ENCODE measurements at regions not wholly inside any gene's neighbourhood (a gene's known extent, or its start where the extent isn't known, plus 50 kb on each side); places are given as distances from the start of the nearest gene placed in this dataset.

DNA sequence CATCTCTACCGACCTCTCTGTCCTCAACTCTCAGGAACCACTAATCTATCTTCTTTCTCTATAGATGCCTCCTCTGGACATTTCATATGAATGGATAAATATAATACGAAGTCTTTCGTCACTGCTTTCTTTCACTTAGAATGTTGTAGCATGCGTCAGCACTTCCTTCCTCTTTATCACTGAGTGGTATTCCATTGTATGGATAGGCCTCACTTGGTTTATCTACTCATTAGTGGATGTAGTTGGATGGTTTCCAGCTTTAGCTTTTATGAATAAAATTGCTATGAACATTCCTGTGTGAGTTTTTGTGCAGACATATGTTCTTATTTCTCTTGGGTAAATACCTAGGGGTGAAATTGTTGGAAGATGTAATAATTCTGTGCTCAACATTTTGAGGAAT is 528.2 kb upstream of the FAT1 start:
- no peak for DNase-seq (ENCODE audit: low spot score)

- DNase-seq (ENCODE audit: low spot score): no peak
Measured at GRCh38 chr4:187256897-187257296, 533.2 kb upstream of the FAT1 start.

GRCh38 chr4:187258651-187259401 is 535.2 kb upstream of the FAT1 start:
- DNase-seq (ENCODE audit: low spot score): no peak

- DNase-seq (ENCODE audit: low spot score): no peak
Measured at GRCh38 chr4:187268940-187269339, 545.3 kb upstream of the FAT1 start.

- no peak for DNase-seq (ENCODE audit: low spot score)
Measured at GRCh38 chr4:187270154-187270553, 546.5 kb upstream of the FAT1 start.

- no peak for DNase-seq (ENCODE audit: low spot score)
Measured at GRCh38 chr4:187271848-187272247, 548.2 kb upstream of the FAT1 start.

DNA sequence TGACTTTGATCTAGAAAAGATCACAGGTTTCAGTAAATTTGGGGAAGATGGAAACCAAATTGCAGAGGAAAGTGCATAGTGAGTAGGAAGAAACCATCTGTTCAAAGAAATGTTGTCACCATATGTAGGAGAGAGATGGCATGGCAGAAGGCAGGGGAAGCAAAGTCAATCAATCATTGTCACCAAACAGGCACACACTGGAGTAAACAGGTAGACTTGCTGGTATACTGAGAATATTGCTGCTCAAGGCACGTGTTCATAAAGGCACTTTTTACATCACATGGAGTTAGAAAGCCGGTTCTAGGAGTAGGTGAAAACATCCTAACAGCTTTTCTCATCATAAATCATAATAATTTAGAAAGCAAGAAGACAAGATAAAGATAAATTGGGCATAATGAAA is 550.5 kb upstream of the FAT1 start:
- no peak for DNase-seq (ENCODE audit: low spot score)

DNA sequence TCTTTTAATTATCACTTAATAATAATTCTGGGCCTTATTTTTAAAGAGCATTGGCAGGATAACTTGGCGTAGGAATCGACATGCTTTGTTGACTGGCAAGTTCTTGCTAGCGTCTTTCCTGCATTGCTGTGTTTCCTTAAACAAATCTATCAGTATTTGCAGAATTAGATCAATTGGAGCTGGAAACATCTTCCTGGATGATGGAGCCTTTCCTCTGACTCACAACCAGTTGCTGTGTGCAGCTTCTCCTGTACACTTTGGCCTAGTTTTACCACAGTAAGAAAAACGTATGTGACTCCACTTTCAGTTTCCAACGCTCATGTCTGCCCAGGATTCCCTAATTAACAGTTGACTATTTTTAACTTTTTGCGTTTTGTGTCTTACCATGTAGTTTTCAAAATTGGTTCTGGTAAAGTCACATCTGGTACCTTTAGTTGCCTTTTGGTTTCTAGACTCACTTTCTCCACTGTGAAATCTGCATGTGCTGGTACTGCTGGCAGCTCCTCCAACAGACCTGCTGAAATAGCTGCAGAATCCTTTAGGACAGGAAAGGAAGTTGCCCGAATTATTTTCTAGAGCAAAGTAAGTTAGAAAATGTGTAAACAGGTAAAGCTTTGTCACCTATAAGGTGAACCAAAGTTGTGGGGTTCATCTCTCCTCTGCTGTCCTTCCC is 553.2 kb upstream of the FAT1 start:
- DNase-seq (ENCODE audit: low spot score): no peak

DNA sequence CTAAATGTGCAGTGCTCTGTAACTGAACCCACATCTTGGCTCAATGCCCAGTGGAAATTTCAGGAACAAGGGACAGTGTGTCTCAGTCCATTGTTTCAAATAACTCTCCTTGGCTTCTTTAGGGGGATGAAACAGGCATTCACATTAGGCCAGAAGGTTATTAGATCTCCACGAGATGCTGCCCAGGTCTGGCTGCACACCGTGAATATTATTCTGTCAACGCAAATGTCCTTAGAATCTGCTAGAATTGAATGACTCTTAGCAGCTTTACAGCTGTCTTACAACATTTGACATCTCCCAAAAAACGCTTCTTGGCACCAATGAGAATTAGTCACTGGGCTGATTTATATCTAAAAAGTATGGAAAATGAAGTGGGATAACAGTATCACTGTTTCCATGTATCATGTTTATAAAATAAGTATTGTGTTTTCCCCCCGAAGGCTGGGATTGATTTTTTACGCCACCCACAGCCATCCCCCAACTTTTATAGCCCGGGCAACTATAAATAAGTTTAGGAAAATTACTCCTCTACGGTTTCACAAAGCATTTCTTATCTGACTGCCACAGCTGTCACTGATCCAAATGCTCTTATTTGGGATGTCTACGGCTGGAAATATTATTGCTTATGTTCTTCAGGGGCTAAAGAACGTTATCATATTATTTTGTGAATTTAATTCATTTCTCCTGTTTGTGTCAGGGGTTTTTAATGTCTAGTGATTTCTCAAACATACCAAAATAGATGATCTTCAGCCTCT is 559.7 kb upstream of the FAT1 start:
- DNase-seq (ENCODE audit: low spot score): no peak

GRCh38 chr4:187286525-187286924 is 562.9 kb upstream of the FAT1 start:
- no peak for DNase-seq (ENCODE audit: low spot score)

GRCh38 chr4:187289371-187289770 is 565.7 kb upstream of the FAT1 start:
- no peak for DNase-seq (ENCODE audit: low spot score)

DNA sequence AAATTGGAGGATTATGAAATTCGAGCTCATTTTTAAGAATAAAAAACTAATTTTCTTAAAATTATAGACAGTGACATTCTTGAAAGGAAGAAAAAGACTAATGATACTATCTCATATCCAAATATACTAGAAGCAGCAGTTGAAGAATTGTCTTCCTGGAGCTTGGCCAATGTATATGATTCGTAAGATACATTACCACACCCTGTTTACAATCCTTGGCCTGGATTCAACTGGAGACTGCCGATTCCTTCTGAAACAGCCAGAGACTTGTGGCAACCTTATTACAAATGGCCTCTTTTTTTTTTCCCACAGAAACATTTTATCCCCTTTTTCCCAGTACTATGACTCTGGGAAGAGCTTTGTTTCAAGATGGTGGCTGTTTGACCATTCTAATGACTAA is 571.2 kb upstream of the FAT1 start:
- no peak for DNase-seq (ENCODE audit: low spot score)

DNA sequence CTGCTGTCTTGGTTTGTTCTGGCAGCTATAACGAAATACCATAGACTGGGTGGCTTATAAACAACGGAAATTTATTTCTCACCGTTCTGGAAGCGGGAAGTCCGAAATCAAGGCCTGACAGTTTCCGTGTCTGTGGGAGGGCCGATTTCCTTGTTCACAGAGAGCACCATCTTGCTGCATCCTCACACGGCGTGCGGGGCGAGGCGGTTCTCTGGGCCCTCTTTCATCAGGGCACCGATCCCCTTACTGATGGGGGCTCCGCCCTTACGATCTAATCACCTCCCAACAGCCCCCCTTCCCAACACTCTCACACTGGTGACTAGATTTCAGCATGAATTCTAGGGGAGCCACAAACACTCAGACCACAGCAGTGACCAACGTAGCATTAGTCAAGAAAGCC is 578.3 kb upstream of the FAT1 start:
- no peak for DNase-seq (ENCODE audit: low spot score)

GRCh38 chr4:187302457-187303150 is 578.9 kb upstream of the FAT1 start:
- no peak for DNase-seq (ENCODE audit: low spot score)

- DNase-seq (ENCODE audit: low spot score): no peak
Measured at GRCh38 chr4:187304133-187304532, 580.5 kb upstream of the FAT1 start.

GRCh38 chr4:187307131-187307530 is 583.5 kb upstream of the FAT1 start:
- no peak for DNase-seq (ENCODE audit: low spot score)

GRCh38 chr4:187309456-187309855 is 585.8 kb upstream of the FAT1 start:
- no peak for DNase-seq (ENCODE audit: low spot score)

DNA sequence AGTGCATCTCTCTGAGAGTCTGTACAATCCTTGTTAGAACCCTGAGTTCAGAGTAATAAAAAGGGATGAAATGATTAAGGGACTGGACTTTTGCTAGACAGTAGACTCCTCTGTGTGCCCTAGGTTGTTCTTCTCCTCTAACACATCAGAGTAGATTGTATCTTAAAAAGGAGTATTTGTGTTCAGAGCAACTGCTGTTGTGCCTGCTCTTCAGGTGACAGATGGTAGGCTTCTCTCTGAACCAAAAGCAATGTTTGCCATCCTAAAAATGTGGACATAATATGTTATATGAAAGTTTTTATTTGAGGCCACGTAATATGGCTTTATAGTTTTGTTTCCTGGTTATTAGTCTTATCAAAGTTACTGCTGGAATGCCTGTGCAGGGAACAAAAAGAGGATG is 588.6 kb upstream of the FAT1 start:
- no peak for DNase-seq (ENCODE audit: low spot score)

DNA sequence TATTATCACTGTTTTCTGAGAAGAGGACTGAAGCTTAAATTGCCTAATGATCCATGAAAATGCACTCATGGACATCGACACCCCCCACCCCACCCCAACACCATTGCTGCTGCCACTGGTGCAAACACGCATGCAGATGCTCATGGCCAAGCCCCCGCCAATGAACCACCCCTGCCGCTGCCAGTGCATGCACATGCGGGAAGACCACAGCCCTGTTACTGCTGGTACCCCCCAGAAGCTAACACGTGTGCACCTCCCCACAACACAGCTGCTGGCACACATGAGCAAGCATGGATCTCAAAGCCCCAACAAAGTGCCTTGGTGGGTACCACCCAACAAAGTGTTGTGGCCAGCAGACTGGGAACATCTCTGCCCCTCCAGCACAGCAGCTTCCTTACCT is 594.1 kb upstream of the FAT1 start:
- no peak for DNase-seq (ENCODE audit: low spot score)

DNA sequence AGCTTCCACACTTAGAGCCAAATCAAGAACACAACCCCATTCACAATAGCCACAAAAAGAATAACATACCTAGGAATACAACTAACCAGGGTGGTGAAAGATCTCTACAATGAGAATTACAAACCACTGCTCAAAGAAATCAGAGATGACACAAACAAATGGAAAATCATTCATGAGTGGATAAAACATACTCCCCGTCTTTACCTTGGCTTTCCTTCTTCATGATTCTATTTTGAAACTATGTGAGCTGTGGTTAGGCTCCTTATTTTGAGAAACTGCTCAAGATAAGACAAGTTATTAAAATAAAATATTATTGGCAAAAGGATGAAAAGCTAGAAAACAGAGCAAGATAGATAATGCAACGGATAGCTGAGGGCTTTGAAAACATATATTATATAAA is 598.1 kb upstream of the FAT1 start:
- DNase-seq (ENCODE audit: low spot score): no peak

GRCh38 chr4:187332141-187332540 is 608.5 kb upstream of the FAT1 start:
- no peak for DNase-seq (ENCODE audit: low spot score)

DNA sequence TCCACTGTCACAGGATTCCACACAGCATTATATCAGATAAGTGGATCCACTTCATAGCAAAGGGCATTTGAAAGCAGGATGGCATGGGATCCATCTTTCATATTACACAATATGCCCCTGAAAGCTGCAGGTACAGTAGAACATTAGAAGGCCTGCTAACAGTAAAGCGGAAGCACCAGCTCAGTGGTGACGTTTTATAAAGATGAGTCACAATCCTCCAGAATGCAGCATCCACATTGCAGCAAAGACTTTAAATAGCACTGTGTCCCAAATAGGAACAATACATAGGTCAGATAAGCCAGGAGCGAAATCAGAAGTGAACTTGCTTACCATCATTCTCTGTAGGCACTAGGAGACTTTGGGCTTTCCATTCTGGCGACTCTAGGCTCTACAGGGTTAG is 609.5 kb upstream of the FAT1 start:
- DNase-seq (ENCODE audit: low spot score): no peak

- no peak for DNase-seq (ENCODE audit: low spot score)
Measured at GRCh38 chr4:187335339-187335738, 611.7 kb upstream of the FAT1 start.

Data from germinal center (tissue), 1 donor.